Caco-2 (cell line): ENCODE measurements at regions not wholly inside any gene's neighbourhood (a gene's known extent, or its start where the extent isn't known, plus 50 kb on each side); places are given as distances from the start of the nearest gene placed in this dataset.

ENCODE experiments used
- BruUV-seq: library from RNA; stranded (reverse); fragments of 400-500 nt; replicated peaks from 2 replicates; lab custom pipeline; 2021; lab: Mats Ljungman, UMichigan
- CTCF ChIA-PET: fragments of 300-600 bp; sonication (Branson Sonifier 250); formaldehyde crosslinking; loops from one replicate; lab custom pipeline; 2022; ENCODE audit warnings: antibody characterized with exemption; lab: Charles Lee
- POLR2A ChIA-PET: fragments of 300-600 bp; sonication (Branson Sonifier 250); formaldehyde crosslinking; loops from one replicate; lab custom pipeline; 2022; ENCODE audit warnings: antibody characterized with exemption; lab: Charles Lee
- DNase-seq, 2 experiments: peaks; one replicate each; pipeline versions ENCODE4 v3.0.0 to v3.0.0-alpha.2; 2020 to 2022
- H3K27me3 ChIP-seq: replicated peaks from 2 replicates; pipeline ENCODE4 v1.6.0; 2011; ENCODE audit warnings: low read length; ENCODE audit not compliant: control insufficient read depth, insufficient read depth
- H3K36me3 ChIP-seq: 2 replicates; pipeline ENCODE4 v1.5.1; 2011; ENCODE audit warnings: low read length; ENCODE audit not compliant: control insufficient read depth, insufficient read depth
- H3K4me1 ChIP-seq: fragments of 250-450 bp; sonication (Bioruptor Pico); 2 replicates; pipeline ENCODE4 v1.5.1; 2020; ENCODE audit warnings: mild to moderate bottlenecking
- H3K4me3 ChIP-seq: 2 replicates; pipeline ENCODE4 v1.5.1; 2011; ENCODE audit warnings: low read depth, mild to moderate bottlenecking, control low read depth, low read length
- H3K9me3 ChIP-seq: fragments of 250-450 bp; sonication (Bioruptor Pico); 2 replicates; pipeline ENCODE4 v1.5.1; 2020; ENCODE audit warnings: mild to moderate bottlenecking, moderate library complexity
- H3K27ac Mint-ChIP-seq: one replicate; pipeline ENCODE4 v1.8.0; 2022; ENCODE audit warnings: mixed read lengths; ENCODE audit not compliant: unreplicated experiment
- H3K27me3 Mint-ChIP-seq: one replicate; pipeline ENCODE4 v1.8.0; 2022; ENCODE audit warnings: mixed read lengths; ENCODE audit not compliant: insufficient read depth, unreplicated experiment
- H3K36me3 Mint-ChIP-seq: one replicate; pipeline ENCODE4 v1.8.0; 2022; ENCODE audit warnings: mild to moderate bottlenecking, mixed read lengths; ENCODE audit not compliant: insufficient read depth, unreplicated experiment
- H3K4me1 Mint-ChIP-seq: one replicate; pipeline ENCODE4 v1.8.0; 2022; ENCODE audit warnings: low read depth, mixed read lengths; ENCODE audit not compliant: unreplicated experiment
- H3K4me3 Mint-ChIP-seq: one replicate; pipeline ENCODE4 v1.8.0; 2022; ENCODE audit warnings: mild to moderate bottlenecking, moderate library complexity, mixed read lengths; ENCODE audit not compliant: unreplicated experiment
- H3K9me3 Mint-ChIP-seq: one replicate; pipeline ENCODE4 v1.8.0; 2022; ENCODE audit warnings: mixed read lengths; ENCODE audit not compliant: unreplicated experiment
- intact Hi-C: fragments of 100-400 bp; cut with micrococcal nuclease; formaldehyde crosslinking; loops from one replicate; pipeline ENCODE4 v1.10.0; 2022; ENCODE audit not compliant: unreplicated experiment
- TF ChIP-seq, protein P1 (sequence below), 2 experiments: fragments of 200-600 bp in 1 of 2; IDR thresholded peaks; 1 replicate in 1 of 2; 2 replicates in 1 of 2; pipeline versions ENCODE4 v1.5.1 to v1.8.0; 2011 to 2022; ENCODE audit warnings: antibody characterized with exemption in 1 of 2, control low read depth in 1 of 2, inconsistent platforms in 1 of 2, low read depth in 1 of 2, low read length in 1 of 2, mild to moderate bottlenecking in 1 of 2, moderate library complexity in 1 of 2; ENCODE audit not compliant: insufficient read depth in 1 of 2, severe bottlenecking in 1 of 2, unreplicated experiment in 1 of 2

DNA sequence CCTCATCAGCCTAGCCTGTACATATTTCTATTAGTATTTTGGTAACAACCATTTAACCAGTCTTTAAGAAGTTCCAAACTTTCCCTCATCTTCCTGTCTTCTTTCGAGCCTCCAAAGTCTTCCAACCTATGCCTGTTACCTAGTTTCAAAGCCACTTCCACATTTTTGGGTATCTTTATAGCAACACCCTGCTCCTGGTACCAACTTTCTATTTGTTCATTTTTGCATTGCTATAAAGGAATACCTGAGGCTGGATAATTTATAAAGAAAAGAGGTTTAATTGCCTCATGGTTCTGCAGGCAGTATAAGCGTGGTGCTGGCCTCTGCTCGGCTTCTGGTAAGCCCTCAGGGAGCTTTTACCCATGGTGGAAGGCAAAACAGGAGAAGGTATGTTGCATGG lies 578.8 kb upstream of the AUTS2 start:
- ChIA-PET CTCF (no interaction called here), POLR2A (no interaction called here)
- no TSS peak for BruUV-seq
- H3K36me3 Mint-ChIP-seq, result no peaks in the 10 kb centered on the region
- TF ChIP-seq, protein P1, sequence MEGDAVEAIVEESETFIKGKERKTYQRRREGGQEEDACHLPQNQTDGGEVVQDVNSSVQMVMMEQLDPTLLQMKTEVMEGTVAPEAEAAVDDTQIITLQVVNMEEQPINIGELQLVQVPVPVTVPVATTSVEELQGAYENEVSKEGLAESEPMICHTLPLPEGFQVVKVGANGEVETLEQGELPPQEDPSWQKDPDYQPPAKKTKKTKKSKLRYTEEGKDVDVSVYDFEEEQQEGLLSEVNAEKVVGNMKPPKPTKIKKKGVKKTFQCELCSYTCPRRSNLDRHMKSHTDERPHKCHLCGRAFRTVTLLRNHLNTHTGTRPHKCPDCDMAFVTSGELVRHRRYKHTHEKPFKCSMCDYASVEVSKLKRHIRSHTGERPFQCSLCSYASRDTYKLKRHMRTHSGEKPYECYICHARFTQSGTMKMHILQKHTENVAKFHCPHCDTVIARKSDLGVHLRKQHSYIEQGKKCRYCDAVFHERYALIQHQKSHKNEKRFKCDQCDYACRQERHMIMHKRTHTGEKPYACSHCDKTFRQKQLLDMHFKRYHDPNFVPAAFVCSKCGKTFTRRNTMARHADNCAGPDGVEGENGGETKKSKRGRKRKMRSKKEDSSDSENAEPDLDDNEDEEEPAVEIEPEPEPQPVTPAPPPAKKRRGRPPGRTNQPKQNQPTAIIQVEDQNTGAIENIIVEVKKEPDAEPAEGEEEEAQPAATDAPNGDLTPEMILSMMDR (IDR thresholded peaks at IDR 0.05; ENCODE audit: insufficient read depth in 1 of 2, low read depth in 1 of 2, low read length in 1 of 2, severe bottlenecking in 1 of 2, unreplicated experiment in 1 of 2), result no peak
- H3K4me3 Mint-ChIP-seq, result no peak overlapping the region
- no peaks in the 10 kb centered on the region for H3K4me1 Mint-ChIP-seq
- DNase-seq, result no peak
- Histone ChIP-seq H3K4me1 (no peaks in the 10 kb centered on the region), H3K9me3 (peaks cover 17% of the 10 kb centered on the region), H3K36me3 (no peaks in the 10 kb centered on the region), H3K4me3 (no peak overlapping the region), H3K27me3 (no peaks in the 10 kb centered on the region)
- intact Hi-C loops, result no loop called here
- no peaks in the 10 kb centered on the region for H3K27me3 Mint-ChIP-seq
- H3K9me3 Mint-ChIP-seq, result peaks cover 24% of the 10 kb centered on the region
- H3K27ac Mint-ChIP-seq, result no peak overlapping the region

DNA sequence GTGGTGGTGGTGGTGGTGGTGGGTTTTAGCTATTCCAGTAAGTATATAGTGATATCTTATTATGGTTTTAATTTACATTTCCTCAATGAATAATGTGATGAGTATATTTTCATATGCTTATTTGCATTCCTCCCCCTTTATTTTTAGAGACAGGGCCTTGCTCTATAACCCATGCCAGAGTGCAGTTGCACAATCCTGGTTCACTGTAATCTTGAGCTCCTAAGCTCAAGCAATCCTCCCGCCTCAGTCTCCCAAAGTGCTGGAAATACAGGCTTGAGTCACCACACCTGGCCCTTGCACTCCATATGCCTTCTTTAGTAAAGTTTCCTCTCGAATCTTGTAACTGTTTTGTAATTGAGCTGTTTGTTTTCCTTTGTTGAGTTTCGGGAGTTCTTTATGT lies 577.7 kb upstream of the AUTS2 start:
- ChIA-PET POLR2A (no interaction called here), CTCF (no interaction called here)
- Mint-ChIP-seq H3K36me3 (no peaks in the 10 kb centered on the region), H3K9me3 (peaks cover 24% of the 10 kb centered on the region), H3K4me3 (no peak overlapping the region), H3K27ac (no peak overlapping the region), H3K27me3 (no peaks in the 10 kb centered on the region), H3K4me1 (no peaks in the 10 kb centered on the region)
- intact Hi-C loops, result no loop called here
- H3K4me1 ChIP-seq, result no peaks in the 10 kb centered on the region
- BruUV-seq, result no TSS peak
- H3K9me3 ChIP-seq, result peaks cover 17% of the 10 kb centered on the region
- TF ChIP-seq, protein P1 (IDR thresholded peaks at IDR 0.05; ENCODE audit: insufficient read depth in 1 of 2, low read depth in 1 of 2, low read length in 1 of 2, severe bottlenecking in 1 of 2, unreplicated experiment in 1 of 2), result no peak
- no peak for DNase-seq
- H3K27me3 ChIP-seq, result no peaks in the 10 kb centered on the region
- H3K36me3 ChIP-seq, result no peaks in the 10 kb centered on the region
- H3K4me3 ChIP-seq, result no peak overlapping the region

DNA sequence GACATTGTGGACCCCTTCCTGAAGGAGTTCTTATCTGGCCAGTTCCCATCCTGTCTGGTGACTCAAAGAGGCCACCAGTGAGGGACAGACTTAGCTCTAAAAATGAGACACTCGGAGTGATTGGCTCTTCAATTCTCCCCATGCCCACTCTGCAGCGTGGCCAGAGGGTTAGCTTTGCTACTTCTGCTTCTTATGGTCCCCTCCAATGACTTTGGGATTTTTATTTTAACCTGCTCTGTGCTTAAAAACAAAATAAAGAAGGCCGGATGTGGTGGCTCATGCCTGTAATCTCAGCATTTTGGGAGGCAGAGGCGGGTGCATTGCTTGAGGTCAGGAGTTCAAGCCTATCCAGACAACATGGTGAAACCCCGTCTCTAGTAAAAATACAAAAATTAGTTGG lies 573.0 kb upstream of the AUTS2 start:
- peaks cover 7% of the 10 kb centered on the region; the same call in 1 of the 2 replicates for H3K9me3 ChIP-seq
- POLR2A ChIA-PET, result no interaction called here
- no TSS peak for BruUV-seq
- Mint-ChIP-seq H3K27ac (no peak overlapping the region), H3K4me3 (no peak overlapping the region), H3K36me3 (no peaks in the 10 kb centered on the region), H3K9me3 (peaks cover 9% of the 10 kb centered on the region), H3K4me1 (no peaks in the 10 kb centered on the region), H3K27me3 (no peaks in the 10 kb centered on the region)
- no peaks in the 10 kb centered on the region for H3K27me3 ChIP-seq
- H3K4me1 ChIP-seq, result no peaks in the 10 kb centered on the region
- TF ChIP-seq, protein P1 (IDR thresholded peaks at IDR 0.05; ENCODE audit: insufficient read depth in 1 of 2, low read depth in 1 of 2, low read length in 1 of 2, severe bottlenecking in 1 of 2, unreplicated experiment in 1 of 2), result no peak
- no peak overlapping the region for H3K4me3 ChIP-seq
- intact Hi-C loops, result no loop called here
- no peak for DNase-seq
- H3K36me3 ChIP-seq, result no peaks in the 10 kb centered on the region
- CTCF ChIA-PET, result no interaction called here
